PC-9 (cell line): ENCODE measurements at regions not wholly inside any gene's neighbourhood (a gene's known extent, or its start where the extent isn't known, plus 50 kb on each side); places are given as distances from the start of the nearest gene placed in this dataset.

Experiments
- BruUV-seq: library from RNA; stranded (reverse); fragments of 400-500 nt; replicated peaks from 2 replicates; lab custom pipeline; 2021; lab: Mats Ljungman, UMichigan
- CTCF ChIA-PET: fragments of 300-600 bp; sonication (Branson Sonifier 250); formaldehyde crosslinking; loops from one replicate; lab custom pipeline; 2022; ENCODE audit warnings: antibody characterized with exemption; lab: Charles Lee
- POLR2A ChIA-PET: fragments of 300-600 bp; sonication (Branson Sonifier 250); formaldehyde crosslinking; loops from one replicate; lab custom pipeline; 2022; ENCODE audit warnings: antibody characterized with exemption; ENCODE audit not compliant: unreplicated experiment; lab: Charles Lee
- DNase-seq, 2 experiments: peaks; one replicate each; pipeline versions ENCODE4 v3.0.0 to v3.0.0-alpha.2; 2015 to 2022; ENCODE audit warnings: mixed read lengths in 1 of 2
- H2AFZ ChIP-seq: fragments of 200-600 bp; sonication (generic); 2 replicates; pipeline ENCODE4 v1.8.1; 2017; ENCODE audit warnings: antibody characterized with exemption
- H3F3A ChIP-seq: fragments of 200-600 bp; sonication (generic); 2 replicates; pipeline ENCODE4 v1.8.1; 2017; ENCODE audit warnings: antibody characterized with exemption, mild to moderate bottlenecking, low read depth; ENCODE audit not compliant: insufficient read depth
- H3K27ac ChIP-seq: fragments of 200-600 bp; sonication (generic); 2 replicates; pipeline ENCODE4 v1.6.1; 2016; ENCODE audit warnings: mixed run types
- H3K27me3 ChIP-seq: fragments of 200-600 bp; sonication (generic); 2 replicates; pipeline ENCODE4 v1.6.1; 2016; ENCODE audit warnings: low read depth, mixed run types; ENCODE audit not compliant: insufficient read depth
- H3K36me3 ChIP-seq: fragments of 200-600 bp; sonication (generic); 2 replicates; pipeline ENCODE4 v1.6.1; 2016; ENCODE audit warnings: low read depth, mixed run types
- H3K4me1 ChIP-seq: fragments of 200-600 bp; sonication (generic); replicated peaks from 2 replicates; pipeline ENCODE4 v1.6.1; 2016; ENCODE audit warnings: mixed run types; ENCODE audit not compliant: insufficient read depth
- H3K4me2 ChIP-seq: fragments of 200-600 bp; sonication (generic); 2 replicates; pipeline ENCODE4 v1.6.1; 2017; ENCODE audit warnings: mixed run types
- H3K4me3 ChIP-seq: fragments of 200-600 bp; sonication (generic); 2 replicates; pipeline ENCODE4 v1.6.1; 2016; ENCODE audit warnings: mixed run types
- H3K79me2 ChIP-seq: fragments of 200-600 bp; sonication (generic); 2 replicates; pipeline ENCODE4 v1.6.1; 2017; ENCODE audit warnings: low read depth, mixed run types
- H3K9me2 ChIP-seq: fragments of 200-600 bp; sonication (generic); 2 replicates; pipeline ENCODE4 v1.8.1; 2017; ENCODE audit warnings: mild to moderate bottlenecking; ENCODE audit not compliant: insufficient read depth
- H3K9me3 ChIP-seq: fragments of 200-600 bp; sonication (generic); 2 replicates; pipeline ENCODE4 v1.8.1; 2016; ENCODE audit warnings: low read depth; ENCODE audit not compliant: insufficient read depth
- H4K20me1 ChIP-seq: fragments of 200-600 bp; sonication (generic); 2 replicates; pipeline ENCODE4 v1.8.1; 2017; ENCODE audit not compliant: insufficient read depth
- EZH2 ChIP-seq: fragments of 200-600 bp; sonication (generic); IDR thresholded peaks from 2 replicates; pipeline ENCODE4 v1.8.0; 2017; ENCODE audit warnings: antibody characterized with exemption, low read depth
- intact Hi-C: fragments of 100-400 bp; cut with micrococcal nuclease; formaldehyde crosslinking; loops from one replicate; pipeline ENCODE4 v1.10.0; 2022; ENCODE audit not compliant: unreplicated experiment
- TF ChIP-seq, protein P1 (sequence below): fragments of 200-600 bp; sonication (generic); conservative IDR thresholded peaks from 2 replicates; pipeline ENCODE4 v1.6.1; 2017; ENCODE audit warnings: mixed run types, antibody characterized with exemption, mild to moderate bottlenecking, moderate library complexity

DNA sequence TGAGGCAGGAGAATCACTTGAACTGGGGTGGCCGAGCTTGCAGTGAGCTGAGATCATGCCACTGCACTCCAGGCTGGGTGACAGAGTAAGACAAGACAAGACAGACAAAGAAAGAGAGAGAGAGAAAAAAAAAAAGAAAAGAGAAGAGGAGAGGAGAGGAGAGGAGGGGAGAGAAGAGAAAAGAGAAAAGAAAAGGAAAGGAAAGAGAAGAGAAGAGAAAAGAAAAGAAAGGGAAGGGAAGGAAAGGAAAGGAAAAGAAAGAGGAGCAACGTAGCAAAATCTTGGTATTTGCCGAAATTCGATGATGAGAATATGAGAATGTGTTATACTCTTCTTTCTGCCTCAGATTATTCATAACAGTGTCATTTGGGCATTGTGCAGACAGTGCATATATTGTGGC lies 101.2 kb upstream of the PFKP start:
- ChIA-PET CTCF (no interaction called here), POLR2A (no interaction called here)
- no TSS peak for BruUV-seq
- Histone ChIP-seq H3K27ac (no peak overlapping the region), H3K4me2 (no peak overlapping the region), H3F3A (no peaks in the 10 kb centered on the region), H4K20me1 (no peaks in the 10 kb centered on the region), H3K36me3 (no peaks in the 10 kb centered on the region), H3K4me1 (no peaks in the 10 kb centered on the region), H3K9me2 (no peaks in the 10 kb centered on the region), H3K79me2 (no peaks in the 10 kb centered on the region), H3K9me3 (no peaks in the 10 kb centered on the region), H3K27me3 (0 out of 2 replicates have a peak, but pooled peaks cover 7% of the 10 kb centered on the region), H2AFZ (no peak overlapping the region), H3K4me3 (no peak overlapping the region)
- DNase-seq, result no peak
- intact Hi-C loops, result no loop called here
- TF ChIP-seq EZH2, result no peak
- TF ChIP-seq, protein P1, sequence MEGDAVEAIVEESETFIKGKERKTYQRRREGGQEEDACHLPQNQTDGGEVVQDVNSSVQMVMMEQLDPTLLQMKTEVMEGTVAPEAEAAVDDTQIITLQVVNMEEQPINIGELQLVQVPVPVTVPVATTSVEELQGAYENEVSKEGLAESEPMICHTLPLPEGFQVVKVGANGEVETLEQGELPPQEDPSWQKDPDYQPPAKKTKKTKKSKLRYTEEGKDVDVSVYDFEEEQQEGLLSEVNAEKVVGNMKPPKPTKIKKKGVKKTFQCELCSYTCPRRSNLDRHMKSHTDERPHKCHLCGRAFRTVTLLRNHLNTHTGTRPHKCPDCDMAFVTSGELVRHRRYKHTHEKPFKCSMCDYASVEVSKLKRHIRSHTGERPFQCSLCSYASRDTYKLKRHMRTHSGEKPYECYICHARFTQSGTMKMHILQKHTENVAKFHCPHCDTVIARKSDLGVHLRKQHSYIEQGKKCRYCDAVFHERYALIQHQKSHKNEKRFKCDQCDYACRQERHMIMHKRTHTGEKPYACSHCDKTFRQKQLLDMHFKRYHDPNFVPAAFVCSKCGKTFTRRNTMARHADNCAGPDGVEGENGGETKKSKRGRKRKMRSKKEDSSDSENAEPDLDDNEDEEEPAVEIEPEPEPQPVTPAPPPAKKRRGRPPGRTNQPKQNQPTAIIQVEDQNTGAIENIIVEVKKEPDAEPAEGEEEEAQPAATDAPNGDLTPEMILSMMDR, result no peak

GRCh38 chr10:2964632-2965296 lies 102.6 kb upstream of the PFKP start:
- no peaks in the 10 kb centered on the region for H3K36me3 ChIP-seq
- intact Hi-C loops, result no loop called here
- ChIA-PET POLR2A (no interaction called here), CTCF (no interaction called here)
- no peaks in the 10 kb centered on the region for H3K79me2 ChIP-seq
- H3K4me2 ChIP-seq, result no peak overlapping the region
- no peak for DNase-seq
- no peak overlapping the region for H2AFZ ChIP-seq
- H3K9me3 ChIP-seq, result no peaks in the 10 kb centered on the region
- H4K20me1 ChIP-seq, result no peaks in the 10 kb centered on the region
- TF ChIP-seq, protein P1, result no peak
- no peak for TF ChIP-seq EZH2
- 0 out of 2 replicates have a peak, but pooled peaks cover 7% of the 10 kb centered on the region for H3K27me3 ChIP-seq
- no peak overlapping the region for H3K27ac ChIP-seq
- H3K9me2 ChIP-seq, result no peaks in the 10 kb centered on the region
- no peaks in the 10 kb centered on the region for H3K4me1 ChIP-seq
- BruUV-seq, result no TSS peak
- no peak overlapping the region for H3K4me3 ChIP-seq
- no peaks in the 10 kb centered on the region for H3F3A ChIP-seq

- intact Hi-C loops, result no loop called here
- Histone ChIP-seq H3K27ac (no peak overlapping the region), H3K9me2 (no peaks in the 10 kb centered on the region), H3F3A (no peaks in the 10 kb centered on the region), H3K9me3 (no peaks in the 10 kb centered on the region), H3K36me3 (no peaks in the 10 kb centered on the region), H3K27me3 (0 out of 2 replicates have a peak, but pooled peaks cover 6% of the 10 kb centered on the region), H3K4me3 (no peak overlapping the region), H3K4me2 (no peak overlapping the region), H4K20me1 (no peaks in the 10 kb centered on the region), H3K79me2 (no peaks in the 10 kb centered on the region), H3K4me1 (no peaks in the 10 kb centered on the region), H2AFZ (no peak overlapping the region)
- no peak for DNase-seq
- CTCF ChIA-PET, result no interaction called here
- BruUV-seq, result no TSS peak
- POLR2A ChIA-PET, result no interaction called here
- TF ChIP-seq, protein P1, result no peak
- TF ChIP-seq EZH2, result no peak
Observed at GRCh38 chr10:2963889-2964631, 103.3 kb upstream of the PFKP start.
